SK-N-MC (cell line): ENCODE measurements at regions not wholly inside any gene's neighbourhood (a gene's known extent, or its start where the extent isn't known, plus 50 kb on each side); places are given as distances from the start of the nearest gene placed in this dataset.

Source experiments
- DNase-seq: peaks from one replicate; pipeline ENCODE4 v3.0.0-alpha.2; 2011; ENCODE audit warnings: low read depth, low spot score
- H3K27ac ChIP-seq: fragments of 200-600 bp; sonication (generic); 2 replicates; pipeline ENCODE4 v1.5.1; 2016; ENCODE audit warnings: mixed run types
- H3K36me3 ChIP-seq: fragments of 200-600 bp; sonication (generic); 2 replicates; pipeline ENCODE4 v1.6.1; 2017; ENCODE audit warnings: antibody characterized with exemption, low read length, mixed read lengths; ENCODE audit not compliant: insufficient read depth
- H3K4me3 ChIP-seq: fragments of 200-600 bp; sonication (generic); 2 replicates; pipeline ENCODE4 v1.5.1; 2016
- H3K9ac ChIP-seq: fragments of 200-600 bp; sonication (generic); 2 replicates; pipeline ENCODE4 v1.8.0; 2017; ENCODE audit warnings: mixed run types, mixed read lengths; ENCODE audit not compliant: insufficient read length
- H3K9me3 ChIP-seq: fragments of 200-600 bp; sonication (generic); 2 replicates; pipeline ENCODE4 v1.6.1; 2017; ENCODE audit warnings: low read depth, mild to moderate bottlenecking, antibody characterized with exemption, low read length, moderate library complexity, mixed read lengths
- EZH2 ChIP-seq: fragments of 200-600 bp; sonication (generic); IDR thresholded peaks from one replicate; pipeline ENCODE4 v1.6.1; 2017; ENCODE audit warnings: antibody characterized with exemption
- FOXP2 ChIP-seq: optimal IDR thresholded peaks from 2 replicates; pipeline ENCODE3; 2011; ENCODE audit warnings: mild to moderate bottlenecking, moderate library complexity; ENCODE audit not compliant: insufficient read depth; ENCODE audit errors: extremely low read length, control extremely low read depth
- POLR2AphosphoS5 ChIP-seq: IDR thresholded peaks from 2 replicates; pipeline ENCODE4 v1.6.1; 2012; ENCODE audit warnings: mild to moderate bottlenecking, low read depth, low read length, borderline replicate concordance

DNA sequence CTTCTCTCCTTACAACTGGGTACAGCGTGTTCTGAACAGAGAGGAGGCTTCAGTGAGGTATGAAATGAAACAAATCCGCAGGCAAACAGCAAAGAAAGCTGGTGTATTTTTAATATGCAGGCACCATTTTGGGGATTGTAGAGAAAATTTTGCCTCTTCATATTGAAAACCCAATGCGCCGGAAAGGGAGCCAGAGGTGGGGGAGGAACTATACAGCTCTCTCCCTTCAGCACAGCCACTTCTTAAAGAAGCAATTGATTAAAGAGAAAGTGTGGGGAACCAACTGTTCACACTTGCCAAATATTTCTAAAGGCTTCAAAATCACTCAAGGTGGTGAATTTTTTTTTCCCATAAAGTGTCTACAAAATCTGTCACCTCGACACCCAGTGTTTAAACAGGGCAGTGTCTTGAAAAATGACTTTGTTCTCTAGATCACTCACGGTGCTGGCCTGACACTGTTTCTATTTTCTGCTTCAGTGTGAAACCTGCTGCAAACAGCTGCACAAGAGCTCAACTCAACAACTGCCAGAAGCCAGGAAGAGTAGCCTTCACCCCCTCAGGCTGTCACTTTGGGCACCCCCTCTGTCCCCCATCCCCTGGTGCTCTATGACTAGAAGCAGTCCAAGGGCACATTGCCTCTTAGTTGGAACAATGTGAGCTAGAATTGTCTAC lies 123.8 kb upstream of the CTTNBP2NL start:
- TF ChIP-seq EZH2: no peak
- no peak for TF ChIP-seq FOXP2
- no peak for TF ChIP-seq POLR2AphosphoS5
- Histone ChIP-seq H3K27ac (no peak overlapping the region), H3K9me3 (no peaks in the 10 kb centered on the region), H3K4me3 (no peak overlapping the region), H3K36me3 (no peaks in the 10 kb centered on the region), H3K9ac (no peak overlapping the region)
- no peak for DNase-seq

DNA sequence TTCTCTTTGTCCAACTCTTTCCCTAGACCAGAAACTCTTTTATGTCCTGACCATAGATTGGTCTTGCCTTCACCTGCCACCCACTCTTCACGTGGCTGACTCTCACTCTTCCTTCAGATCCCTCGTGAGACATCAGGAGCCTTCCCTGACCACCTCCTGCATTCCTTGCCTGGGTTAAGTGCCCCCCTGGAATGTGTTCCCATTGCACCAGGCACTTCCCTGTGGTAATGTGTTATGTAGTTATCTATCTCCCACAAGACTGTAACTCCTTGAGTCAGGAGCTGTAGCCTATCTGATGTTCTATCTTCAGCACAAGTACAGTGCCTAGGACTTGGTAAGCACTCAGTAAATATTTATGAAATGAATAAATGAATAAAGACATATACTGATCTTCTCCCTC lies 111.2 kb upstream of the CTTNBP2NL start:
- Histone ChIP-seq H3K4me3 (no peak overlapping the region), H3K9me3 (no peaks in the 10 kb centered on the region), H3K27ac (no peak overlapping the region), H3K36me3 (no peaks in the 10 kb centered on the region), H3K9ac (no peak overlapping the region)
- TF ChIP-seq FOXP2 (no peak), EZH2 (no peak), POLR2AphosphoS5 (no peak)
- DNase-seq: no peak

DNA sequence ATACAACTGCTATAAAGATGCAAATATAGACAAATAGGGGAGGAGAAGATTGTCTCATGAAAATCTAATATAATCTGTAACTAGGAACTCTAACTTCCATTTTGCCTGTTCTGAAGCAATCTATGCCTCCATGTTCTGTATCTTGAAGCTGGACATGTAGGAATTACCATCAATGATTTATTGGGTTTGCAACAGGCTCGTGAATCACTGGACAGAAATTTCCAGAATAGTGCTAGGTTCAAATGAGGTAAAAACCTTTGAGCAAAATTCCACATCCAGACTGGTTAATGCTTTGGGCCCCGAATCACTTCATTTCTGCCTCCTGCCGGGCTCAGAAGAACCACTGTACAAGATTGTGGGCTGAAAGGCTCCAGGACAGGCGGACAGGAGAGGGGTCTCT lies 110.7 kb upstream of the CTTNBP2NL start:
- H3K9ac ChIP-seq: no peak overlapping the region
- no peak for DNase-seq
- TF ChIP-seq EZH2 (no peak), FOXP2 (no peak), POLR2AphosphoS5 (no peak)
- no peak overlapping the region for H3K4me3 ChIP-seq
- H3K9me3 ChIP-seq: no peaks in the 10 kb centered on the region
- no peaks in the 10 kb centered on the region for H3K36me3 ChIP-seq
- no peak overlapping the region for H3K27ac ChIP-seq

- Histone ChIP-seq H3K4me3 (no peak overlapping the region), H3K9ac (no peak overlapping the region), H3K36me3 (no peaks in the 10 kb centered on the region), H3K9me3 (no peaks in the 10 kb centered on the region), H3K27ac (no peak overlapping the region)
- TF ChIP-seq POLR2AphosphoS5: no peak
- TF ChIP-seq EZH2: no peak
- TF ChIP-seq FOXP2: no peak
- no peak for DNase-seq
Observed at GRCh38 chr1:112285746-112286145, 110.3 kb upstream of the CTTNBP2NL start.

DNA sequence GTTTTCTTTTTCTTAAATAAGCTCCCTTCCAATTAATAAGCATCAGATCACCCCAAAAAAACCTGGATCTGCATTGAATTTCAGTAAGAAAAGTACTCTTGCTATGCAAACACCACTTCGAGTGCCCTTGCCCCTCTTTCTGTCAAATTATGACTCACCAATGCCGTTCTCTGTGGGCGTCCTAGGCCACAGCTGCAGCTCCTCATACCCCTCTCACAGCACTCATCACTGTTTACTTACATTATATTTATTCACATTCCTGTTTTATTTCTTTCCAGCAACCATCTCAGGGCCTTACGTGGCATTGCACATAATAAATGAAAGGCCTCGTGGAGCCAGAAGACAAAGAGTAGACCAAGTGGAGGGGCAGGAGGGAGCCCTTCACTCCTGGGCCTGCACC lies 99.1 kb upstream of the CTTNBP2NL start:
- Histone ChIP-seq H3K36me3 (no peaks in the 10 kb centered on the region), H3K4me3 (no peak overlapping the region), H3K27ac (no peak overlapping the region), H3K9me3 (no peaks in the 10 kb centered on the region), H3K9ac (no peak overlapping the region)
- DNase-seq: no peak
- no peak for TF ChIP-seq FOXP2
- no peak for TF ChIP-seq EZH2
- TF ChIP-seq POLR2AphosphoS5: no peak

- TF ChIP-seq FOXP2 (no peak), POLR2AphosphoS5 (no peak), EZH2 (no peak)
- DNase-seq: no peak
Observed at GRCh38 chr1:112297536-112297935, 98.5 kb upstream of the CTTNBP2NL start.

GRCh38 chr1:112298558-112298957 lies 97.5 kb upstream of the CTTNBP2NL start:
- H3K9me3 ChIP-seq: no peaks in the 10 kb centered on the region
- no peaks in the 10 kb centered on the region for H3K36me3 ChIP-seq
- DNase-seq: no peak
- TF ChIP-seq POLR2AphosphoS5 (no peak), EZH2 (no peak), FOXP2 (no peak)
- no peak overlapping the region for H3K27ac ChIP-seq
- H3K4me3 ChIP-seq: no peak overlapping the region
- no peak overlapping the region for H3K9ac ChIP-seq

More at GRCh38 chr1:112297536-112297935, 98.5 kb upstream of the CTTNBP2NL start:
- Histone ChIP-seq H3K4me3 (no peak overlapping the region), H3K9ac (no peak overlapping the region), H3K9me3 (no peaks in the 10 kb centered on the region), H3K36me3 (no peaks in the 10 kb centered on the region), H3K27ac (no peak overlapping the region)

GRCh38 chr1:112304126-112304525 lies 91.9 kb upstream of the CTTNBP2NL start:
- Histone ChIP-seq H3K9me3 (no peaks in the 10 kb centered on the region), H3K4me3 (no peak overlapping the region), H3K27ac (no peak overlapping the region), H3K36me3 (no peaks in the 10 kb centered on the region), H3K9ac (no peak overlapping the region)
- TF ChIP-seq EZH2 (no peak), FOXP2 (no peak), POLR2AphosphoS5 (no peak)
- no peak for DNase-seq

GRCh38 chr1:112304612-112305011 lies 91.4 kb upstream of the CTTNBP2NL start:
- no peak overlapping the region for H3K4me3 ChIP-seq
- no peaks in the 10 kb centered on the region for H3K9me3 ChIP-seq
- DNase-seq: no peak
- no peak for TF ChIP-seq FOXP2
- TF ChIP-seq POLR2AphosphoS5: no peak
- H3K36me3 ChIP-seq: no peaks in the 10 kb centered on the region
- H3K27ac ChIP-seq: no peak overlapping the region
- no peak overlapping the region for H3K9ac ChIP-seq
